ENCODE measurements at regions not wholly inside any gene's neighbourhood (a gene's known extent, or its start where the extent isn't known, plus 50 kb on each side); places are given as distances from the start of the nearest gene placed in this dataset.

DNA sequence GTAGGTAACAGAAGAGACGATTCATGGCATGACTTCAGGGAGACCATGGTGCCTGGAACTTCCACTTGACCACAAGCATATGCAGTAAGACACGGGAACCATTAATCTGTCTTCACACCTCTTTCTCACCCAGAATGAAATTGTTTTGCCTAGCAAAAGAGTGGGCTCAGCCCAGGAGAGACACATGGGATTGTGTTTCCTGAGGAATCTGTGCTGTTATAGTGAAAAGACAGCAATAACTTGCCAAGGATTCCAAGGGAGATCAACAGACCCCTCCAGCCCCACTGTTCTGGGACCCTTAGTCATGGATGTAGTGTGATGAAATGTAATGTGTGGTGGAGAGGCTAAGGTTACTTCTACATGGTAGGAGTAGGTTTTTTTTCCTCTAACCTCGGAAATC lies 192.5 kb upstream of the NPVF start:
- Histone ChIP-seq H3K27me3 (ENCODE audit: control insufficient read depth in 1 of 2, insufficient read depth in 2 of 2, low read length in 2 of 2) (peaks cover 0 to 10% of the 10 kb centered on the region in 2 experiments), H3K9me3 (ENCODE audit: control insufficient read depth in 1 of 2, insufficient read depth in 1 of 2, low read length in 2 of 2) (no peaks in the 10 kb centered on the region), H3K27ac (ENCODE audit: low read depth in 1 of 2, low read length in 2 of 2) (no peak overlapping the region), H3K36me3 (ENCODE audit: insufficient read depth, low read length) (no peaks in the 10 kb centered on the region), H3K4me3 (ENCODE audit: low read length) (no peak overlapping the region), H3K4me1 (ENCODE audit: insufficient read depth, low read length) (no peaks in the 10 kb centered on the region)
- TF ChIP-seq, protein P1, sequence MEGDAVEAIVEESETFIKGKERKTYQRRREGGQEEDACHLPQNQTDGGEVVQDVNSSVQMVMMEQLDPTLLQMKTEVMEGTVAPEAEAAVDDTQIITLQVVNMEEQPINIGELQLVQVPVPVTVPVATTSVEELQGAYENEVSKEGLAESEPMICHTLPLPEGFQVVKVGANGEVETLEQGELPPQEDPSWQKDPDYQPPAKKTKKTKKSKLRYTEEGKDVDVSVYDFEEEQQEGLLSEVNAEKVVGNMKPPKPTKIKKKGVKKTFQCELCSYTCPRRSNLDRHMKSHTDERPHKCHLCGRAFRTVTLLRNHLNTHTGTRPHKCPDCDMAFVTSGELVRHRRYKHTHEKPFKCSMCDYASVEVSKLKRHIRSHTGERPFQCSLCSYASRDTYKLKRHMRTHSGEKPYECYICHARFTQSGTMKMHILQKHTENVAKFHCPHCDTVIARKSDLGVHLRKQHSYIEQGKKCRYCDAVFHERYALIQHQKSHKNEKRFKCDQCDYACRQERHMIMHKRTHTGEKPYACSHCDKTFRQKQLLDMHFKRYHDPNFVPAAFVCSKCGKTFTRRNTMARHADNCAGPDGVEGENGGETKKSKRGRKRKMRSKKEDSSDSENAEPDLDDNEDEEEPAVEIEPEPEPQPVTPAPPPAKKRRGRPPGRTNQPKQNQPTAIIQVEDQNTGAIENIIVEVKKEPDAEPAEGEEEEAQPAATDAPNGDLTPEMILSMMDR (IDR thresholded peaks at IDR 0.05) = no peak
- Mint-ChIP-seq H3K9me3 (no peaks in the 10 kb centered on the region), H3K36me3 (ENCODE audit: low read depth) (no peaks in the 10 kb centered on the region), H3K27ac (no peak overlapping the region), H3K4me1 (ENCODE audit: low read depth) (no peaks in the 10 kb centered on the region), H3K27me3 (peaks cover 25% of the 10 kb centered on the region), H3K4me3 (no peak overlapping the region)
- intact Hi-C loops (cut with DNase I, micrococcal nuclease) = no loop called here
- ChIA-PET CTCF (no interaction called here), POLR2A (no interaction called here)
- DNase-seq (no peak), ATAC-seq (ENCODE audit: poor library complexity) (no peak)

GRCh38 chr7:25424113-25424512 lies 195.8 kb upstream of the NPVF start:
- TF ChIP-seq, protein P1 (IDR thresholded peaks at IDR 0.05) = no peak
- Mint-ChIP-seq H3K9me3 (no peaks in the 10 kb centered on the region), H3K36me3 (ENCODE audit: low read depth) (no peaks in the 10 kb centered on the region), H3K4me3 (no peak overlapping the region), H3K27ac (no peak overlapping the region), H3K27me3 (peaks cover 11% of the 10 kb centered on the region), H3K4me1 (ENCODE audit: low read depth) (no peaks in the 10 kb centered on the region)
- Histone ChIP-seq H3K36me3 (ENCODE audit: insufficient read depth, low read length) (no peaks in the 10 kb centered on the region), H3K27me3 (ENCODE audit: control insufficient read depth in 1 of 2, insufficient read depth in 2 of 2, low read length in 2 of 2) (peaks cover 0 to 7% of the 10 kb centered on the region in 2 experiments), H3K4me3 (ENCODE audit: low read length) (no peak overlapping the region), H3K9me3 (ENCODE audit: control insufficient read depth in 1 of 2, insufficient read depth in 1 of 2, low read length in 2 of 2) (no peaks in the 10 kb centered on the region), H3K4me1 (ENCODE audit: insufficient read depth, low read length) (no peaks in the 10 kb centered on the region), H3K27ac (ENCODE audit: low read depth in 1 of 2, low read length in 2 of 2) (no peak overlapping the region)
- DNase-seq (no peak), ATAC-seq (ENCODE audit: poor library complexity) (no peak)
- intact Hi-C loops (cut with DNase I, micrococcal nuclease) = no loop called here
- ChIA-PET POLR2A (no interaction called here), CTCF (no interaction called here)

GRCh38 chr7:25424855-25425254 lies 196.6 kb upstream of the NPVF start:
- H3K36me3 Mint-ChIP-seq (ENCODE audit: low read depth) = no peaks in the 10 kb centered on the region
- no peaks in the 10 kb centered on the region for H3K9me3 Mint-ChIP-seq
- TF ChIP-seq, protein P1 (IDR thresholded peaks at IDR 0.05) = no peak
- POLR2A ChIA-PET = no interaction called here
- peaks cover 0 to under 1% of the 10 kb centered on the region in 2 experiments for H3K27me3 ChIP-seq (ENCODE audit: control insufficient read depth in 1 of 2, insufficient read depth in 2 of 2, low read length in 2 of 2)
- DNase-seq = no peak
- no peaks in the 10 kb centered on the region for H3K9me3 ChIP-seq (ENCODE audit: control insufficient read depth in 1 of 2, insufficient read depth in 1 of 2, low read length in 2 of 2)
- no peak overlapping the region for H3K27ac Mint-ChIP-seq
- H3K4me3 Mint-ChIP-seq = no peak overlapping the region
- CTCF ChIA-PET = no interaction called here
- no peaks in the 10 kb centered on the region for H3K4me1 Mint-ChIP-seq (ENCODE audit: low read depth)
- peaks cover 8% of the 10 kb centered on the region for H3K27me3 Mint-ChIP-seq
- H3K36me3 ChIP-seq (ENCODE audit: insufficient read depth, low read length) = no peaks in the 10 kb centered on the region
- intact Hi-C loops (cut with DNase I, micrococcal nuclease) = no loop called here
- no peak overlapping the region for H3K4me3 ChIP-seq (ENCODE audit: low read length)
- ATAC-seq (ENCODE audit: poor library complexity) = no peak
- no peaks in the 10 kb centered on the region for H3K4me1 ChIP-seq (ENCODE audit: insufficient read depth, low read length)
- H3K27ac ChIP-seq (ENCODE audit: low read depth in 1 of 2, low read length in 2 of 2) = no peak overlapping the region
